Gastroesophageal sphincter (tissue), 4 donors: ENCODE measurements at regions not wholly inside any gene's neighbourhood (a gene's known extent, or its start where the extent isn't known, plus 50 kb on each side); places are given as distances from the start of the nearest gene placed in this dataset.

Experiments used
- ATAC-seq: fragments of 150-250 bp; one replicate; pipeline ENCODE4 v1.9.1; 2016; ENCODE audit warnings: mild to moderate bottlenecking, moderate library complexity
- H3K27ac ChIP-seq, 4 donors: fragments of 200-600 bp; sonication (generic) in 3 of 4; 1 replicate in 3 of 4; 2 replicates in 1 of 4; pipeline ENCODE4 v1.5.1; 2016 to 2019
- H3K27me3 ChIP-seq: fragments of 200-600 bp; sonication (generic); one replicate; pipeline ENCODE4 v1.5.1; 2019
- H3K36me3 ChIP-seq, 2 donors: fragments of 200-600 bp; sonication (generic); one replicate each; pipeline ENCODE4 v1.5.1; 2019; ENCODE audit warnings: control low read depth in 1 of 2
- H3K4me1 ChIP-seq, 3 donors: fragments of 200-600 bp; sonication (generic); 1 replicate in 2 of 3; 2 replicates in 1 of 3; pipeline ENCODE4 v1.5.1; 2016 to 2019; ENCODE audit warnings: control low read depth in 2 of 3
- H3K4me3 ChIP-seq, 2 donors: fragments of 200-600 bp; sonication (generic); one replicate each; pipeline ENCODE4 v1.5.1; 2019; ENCODE audit warnings: mild to moderate bottlenecking in 1 of 2, moderate library complexity in 1 of 2
- H3K9me3 ChIP-seq, 3 donors: fragments of 200-600 bp; sonication (generic); one replicate each; pipeline ENCODE4 v1.5.1; 2017 to 2019; ENCODE audit warnings: control low read depth in 2 of 3
- CTCF ChIP-seq, 4 experiments: fragments of 200-600 bp in 2 of 4; fragments of 450-650 bp in 2 of 4; sonication (generic) in 1 of 4; IDR thresholded peaks; one replicate each; pipeline ENCODE4 v1.5.1; 2017 to 2019; ENCODE audit warnings: antibody characterized with exemption in 4 of 4, mild to moderate bottlenecking in 2 of 4, moderate library complexity in 2 of 4
- EP300 ChIP-seq: sonication (generic); formaldehyde crosslinking; IDR thresholded peaks from one replicate; pipeline ENCODE4 v1.6.1; 2017; ENCODE audit warnings: antibody characterized with exemption, mild to moderate bottlenecking
- POLR2A ChIP-seq, 2 donors: fragments of 450-650 bp; IDR thresholded peaks; one replicate each; pipeline ENCODE4 v1.6.1; 2017; ENCODE audit warnings: antibody characterized with exemption in 2 of 2, mild to moderate bottlenecking in 2 of 2, moderate library complexity in 1 of 2
- POLR2AphosphoS5 ChIP-seq: sonication (generic); formaldehyde crosslinking; IDR thresholded peaks from one replicate; pipeline ENCODE4 v1.6.1; 2017; ENCODE audit warnings: antibody characterized with exemption
- WGBS, 2 donors: methylation state at CpG; one replicate each; pipeline ENCODE4 v1.1.5; 2018; ENCODE audit warnings: low coverage in 1 of 2; 5-methylcytosine and 5-hydroxymethylcytosine counted together

- no peak overlapping the region for H3K27ac ChIP-seq
- no peaks in the 10 kb centered on the region for H3K27me3 ChIP-seq
- ATAC-seq, result no peak
- TF ChIP-seq CTCF (IDR thresholded peaks at IDR 0.05), result no peak
- no peak for TF ChIP-seq POLR2AphosphoS5
- no peak for TF ChIP-seq EP300
- no peak for TF ChIP-seq POLR2A (IDR thresholded peaks at IDR 0.05)
- no peak overlapping the region for H3K4me3 ChIP-seq
- H3K9me3 ChIP-seq, result no peaks in the 10 kb centered on the region
- H3K36me3 ChIP-seq, result no peaks in the 10 kb centered on the region
- H3K4me1 ChIP-seq, result no peaks in the 10 kb centered on the region
These were observed 111.6 kb upstream of the ACP3 start for GRCh38 chr3:132205609-132206008.

- Histone ChIP-seq H3K4me1 (no peaks in the 10 kb centered on the region), H3K9me3 (no peaks in the 10 kb centered on the region), H3K36me3 (no peaks in the 10 kb centered on the region), H3K27ac (no peak overlapping the region), H3K27me3 (no peaks in the 10 kb centered on the region), H3K4me3 (no peak overlapping the region)
- TF ChIP-seq CTCF (IDR thresholded peaks at IDR 0.05) (no peak), EP300 (no peak), POLR2AphosphoS5 (no peak), POLR2A (IDR thresholded peaks at IDR 0.05) (no peak)
- ATAC-seq, result no peak
These were observed 107.4 kb upstream of the ACP3 start for GRCh38 chr3:132209855-132210254.

- Histone ChIP-seq H3K4me3 (no peak overlapping the region), H3K27me3 (no peaks in the 10 kb centered on the region), H3K27ac (no peak overlapping the region), H3K4me1 (no peaks in the 10 kb centered on the region), H3K36me3 (no peaks in the 10 kb centered on the region), H3K9me3 (no peaks in the 10 kb centered on the region)
- 33 to 35% methylated on average over 6 to 9 of the region's 9 CpGs for WGBS, 2 donors
- TF ChIP-seq POLR2AphosphoS5, result no peak
- TF ChIP-seq EP300, result no peak
- TF ChIP-seq POLR2A (IDR thresholded peaks at IDR 0.05), result no peak
- no peak for TF ChIP-seq CTCF (IDR thresholded peaks at IDR 0.05)
- no peak for ATAC-seq
These were observed 106.5 kb upstream of the ACP3 start for GRCh38 chr3:132210476-132211346.

GRCh38 chr3:132211896-132212295 is 105.3 kb upstream of the ACP3 start:
- ATAC-seq, result no peak
- Histone ChIP-seq H3K36me3 (no peaks in the 10 kb centered on the region), H3K9me3 (no peaks in the 10 kb centered on the region), H3K4me3 (no peak overlapping the region), H3K27me3 (no peaks in the 10 kb centered on the region), H3K4me1 (no peaks in the 10 kb centered on the region), H3K27ac (no peak overlapping the region)
- no peak for TF ChIP-seq CTCF (IDR thresholded peaks at IDR 0.05)
- no peak for TF ChIP-seq POLR2AphosphoS5
- TF ChIP-seq POLR2A (IDR thresholded peaks at IDR 0.05), result no peak
- no peak for TF ChIP-seq EP300
